ENCODE measurements at regions not wholly inside any gene's neighbourhood (a gene's known extent, or its start where the extent isn't known, plus 50 kb on each side); places are given as distances from the start of the nearest gene placed in this dataset.

DNA sequence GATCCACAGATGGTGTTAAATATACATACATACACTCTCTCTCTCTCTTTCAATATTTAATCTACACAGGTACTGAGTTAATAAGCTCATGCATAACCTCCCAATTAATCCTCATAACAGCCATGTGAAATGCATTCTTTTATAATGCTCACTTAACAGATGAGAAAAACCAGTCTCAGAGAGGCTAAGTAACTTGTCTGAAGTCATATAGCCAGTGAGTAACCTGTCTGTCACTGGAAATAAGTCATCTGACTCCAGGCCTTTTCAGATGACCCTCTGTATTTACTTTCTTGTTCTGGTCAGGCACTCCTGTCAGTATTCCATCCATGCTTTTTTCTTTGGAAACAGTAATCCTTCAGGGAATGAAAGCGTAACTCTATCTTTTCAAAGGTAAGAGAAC lies 594.0 kb upstream of the TENM4 start:
- no peaks in the 10 kb centered on the region for H3K27me3 ChIP-seq (ENCODE audit: insufficient read depth, low read length)
- H3K9me2 ChIP-seq (ENCODE audit: low read depth, low read length), result no peaks in the 10 kb centered on the region
- H3K9me3 ChIP-seq (ENCODE audit: low read length), result no peaks in the 10 kb centered on the region
- no peak overlapping the region for H3K4me3 ChIP-seq (ENCODE audit: low read depth, low read length, poor library complexity, severe bottlenecking)
- no peak overlapping the region for H3K27ac ChIP-seq (ENCODE audit: low read depth, low read length, poor library complexity, severe bottlenecking)
- no peak overlapping the region for H2AFZ ChIP-seq (ENCODE audit: low read length)
- H3K4me1 ChIP-seq (ENCODE audit: insufficient read depth, low read length, severe bottlenecking), result no peaks in the 10 kb centered on the region
- H4K20me1 ChIP-seq (ENCODE audit: insufficient read depth, low read length), result no peaks in the 10 kb centered on the region
- H3K79me2 ChIP-seq (ENCODE audit: insufficient read depth, low read length), result no peaks in the 10 kb centered on the region
- no peak for TF ChIP-seq CTCF (IDR thresholded peaks at IDR 0.05; ENCODE audit: low read length)
- no peak for TF ChIP-seq EZH2 (IDR thresholded peaks at IDR 0.05; ENCODE audit: borderline replicate concordance, low read length)
- H3F3A ChIP-seq (ENCODE audit: insufficient read depth, low read length), result no peaks in the 10 kb centered on the region
- H3K4me2 ChIP-seq (ENCODE audit: low read length), result no peak overlapping the region
- H3K36me3 ChIP-seq (ENCODE audit: insufficient read depth, low read length), result no peaks in the 10 kb centered on the region
- no peak overlapping the region for H3K9ac ChIP-seq (ENCODE audit: low read length)

DNA sequence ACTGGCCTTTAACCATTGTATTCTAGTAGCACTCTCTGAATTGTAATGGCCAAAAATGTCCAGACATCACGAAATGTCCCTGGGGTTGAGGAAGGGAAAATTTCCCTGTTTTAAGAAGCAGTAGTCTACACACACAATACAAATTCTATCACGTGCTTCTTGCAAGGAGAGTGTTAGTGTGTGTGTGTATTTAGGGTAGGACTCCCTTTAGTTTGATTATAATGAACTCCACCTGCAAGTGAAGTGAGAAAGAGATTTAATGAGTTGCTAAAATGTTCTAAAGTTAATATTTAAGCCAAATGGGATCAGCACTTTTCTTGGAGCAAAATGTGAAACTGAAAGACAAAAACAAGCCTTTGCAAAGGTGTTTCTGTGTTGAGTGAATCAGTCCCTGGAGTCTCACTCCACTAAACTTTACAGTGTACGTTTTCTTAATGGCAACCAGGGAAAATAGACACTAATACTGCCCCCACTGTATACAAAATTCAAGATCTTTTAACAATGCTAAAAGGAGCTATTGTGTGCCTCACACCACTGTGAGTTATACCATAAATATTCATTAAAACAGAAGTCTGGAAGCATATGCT lies 590.3 kb upstream of the TENM4 start:
- Histone ChIP-seq H3K9me2 (ENCODE audit: low read depth, low read length) (no peaks in the 10 kb centered on the region), H3K27me3 (ENCODE audit: insufficient read depth, low read length) (no peaks in the 10 kb centered on the region), H2AFZ (ENCODE audit: low read length) (no peak overlapping the region), H3K27ac (ENCODE audit: low read depth, low read length, poor library complexity, severe bottlenecking) (no peak overlapping the region), H3K4me2 (ENCODE audit: low read length) (no peak overlapping the region), H4K20me1 (ENCODE audit: insufficient read depth, low read length) (no peaks in the 10 kb centered on the region), H3K4me3 (ENCODE audit: low read depth, low read length, poor library complexity, severe bottlenecking) (no peak overlapping the region), H3K9ac (ENCODE audit: low read length) (no peak overlapping the region), H3K9me3 (ENCODE audit: low read length) (no peaks in the 10 kb centered on the region), H3K36me3 (ENCODE audit: insufficient read depth, low read length) (no peaks in the 10 kb centered on the region), H3K79me2 (ENCODE audit: insufficient read depth, low read length) (no peaks in the 10 kb centered on the region), H3K4me1 (ENCODE audit: insufficient read depth, low read length, severe bottlenecking) (no peaks in the 10 kb centered on the region), H3F3A (ENCODE audit: insufficient read depth, low read length) (no peaks in the 10 kb centered on the region)
- TF ChIP-seq CTCF (IDR thresholded peaks at IDR 0.05; ENCODE audit: low read length), result no peak
- no peak for TF ChIP-seq EZH2 (IDR thresholded peaks at IDR 0.05; ENCODE audit: borderline replicate concordance, low read length)

GRCh38 chr11:80028998-80029397 lies 588.2 kb upstream of the TENM4 start:
- Histone ChIP-seq H3K79me2 (ENCODE audit: insufficient read depth, low read length) (no peaks in the 10 kb centered on the region), H3K9me3 (ENCODE audit: low read length) (no peaks in the 10 kb centered on the region), H2AFZ (ENCODE audit: low read length) (no peak overlapping the region), H3K4me1 (ENCODE audit: insufficient read depth, low read length, severe bottlenecking) (no peaks in the 10 kb centered on the region), H3K4me3 (ENCODE audit: low read depth, low read length, poor library complexity, severe bottlenecking) (no peak overlapping the region), H3K9me2 (ENCODE audit: low read depth, low read length) (no peaks in the 10 kb centered on the region), H3K36me3 (ENCODE audit: insufficient read depth, low read length) (no peaks in the 10 kb centered on the region), H3K27ac (ENCODE audit: low read depth, low read length, poor library complexity, severe bottlenecking) (no peak overlapping the region), H3K27me3 (ENCODE audit: insufficient read depth, low read length) (no peaks in the 10 kb centered on the region), H4K20me1 (ENCODE audit: insufficient read depth, low read length) (no peaks in the 10 kb centered on the region), H3F3A (ENCODE audit: insufficient read depth, low read length) (no peaks in the 10 kb centered on the region), H3K4me2 (ENCODE audit: low read length) (no peak overlapping the region), H3K9ac (ENCODE audit: low read length) (no peak overlapping the region)
- TF ChIP-seq EZH2 (IDR thresholded peaks at IDR 0.05; ENCODE audit: borderline replicate concordance, low read length) (no peak), CTCF (IDR thresholded peaks at IDR 0.05; ENCODE audit: low read length) (no peak)

Data from OCI-LY1 (cell line).